ENCODE measurements at regions not wholly inside any gene's neighbourhood (a gene's known extent, or its start where the extent isn't known, plus 50 kb on each side); places are given as distances from the start of the nearest gene placed in this dataset.

- DNase-seq (ENCODE audit: low read depth in 2 of 2) = no peak
Observed at GRCh38 chr6:140068801-140069200, 694.4 kb upstream of the CITED2 start.

GRCh38 chr6:140064366-140064765 is 689.9 kb upstream of the CITED2 start:
- DNase-seq (ENCODE audit: low read depth in 2 of 2) = no peak

GRCh38 chr6:140063021-140063399 is 688.6 kb upstream of the CITED2 start:
- no peak for DNase-seq (ENCODE audit: low read depth in 2 of 2)

GRCh38 chr6:140062043-140063020 is 687.9 kb upstream of the CITED2 start:
- DNase-seq (ENCODE audit: low read depth in 2 of 2) = no peak

- no peak for DNase-seq (ENCODE audit: low read depth in 2 of 2)
Observed at GRCh38 chr6:140061110-140062042, 686.9 kb upstream of the CITED2 start.

GRCh38 chr6:140059947-140060346 is 685.5 kb upstream of the CITED2 start:
- DNase-seq (ENCODE audit: low read depth in 2 of 2) = no peak

GRCh38 chr6:140058863-140059262 is 684.4 kb upstream of the CITED2 start:
- DNase-seq (ENCODE audit: low read depth in 2 of 2) = no peak

GRCh38 chr6:140052736-140053729 is 678.6 kb upstream of the CITED2 start:
- DNase-seq (ENCODE audit: low read depth in 2 of 2) = no peak

GRCh38 chr6:140051521-140052512 is 677.4 kb upstream of the CITED2 start:
- no peak for DNase-seq (ENCODE audit: low read depth in 2 of 2)

- no peak for DNase-seq (ENCODE audit: low read depth in 2 of 2)
Observed at GRCh38 chr6:140050101-140050995, 675.9 kb upstream of the CITED2 start.

GRCh38 chr6:140049251-140049650 is 674.8 kb upstream of the CITED2 start:
- DNase-seq (ENCODE audit: low read depth in 2 of 2) = no peak

GRCh38 chr6:140048202-140048790 is 673.8 kb upstream of the CITED2 start:
- DNase-seq (ENCODE audit: low read depth in 2 of 2) = no peak

- DNase-seq (ENCODE audit: low read depth in 2 of 2) = no peak
Observed at GRCh38 chr6:140047321-140047720, 672.9 kb upstream of the CITED2 start.

GRCh38 chr6:140046016-140046632 is 671.7 kb upstream of the CITED2 start:
- no peak for DNase-seq (ENCODE audit: low read depth in 2 of 2)

- DNase-seq (ENCODE audit: low read depth in 2 of 2) = no peak
Observed at GRCh38 chr6:140045116-140045515, 670.7 kb upstream of the CITED2 start.

- DNase-seq (ENCODE audit: low read depth in 2 of 2) = no peak
Observed at GRCh38 chr6:140044626-140045025, 670.2 kb upstream of the CITED2 start.

- no peak for DNase-seq (ENCODE audit: low read depth in 2 of 2)
Observed at GRCh38 chr6:140043762-140044378, 669.4 kb upstream of the CITED2 start.

GRCh38 chr6:140043357-140043756 is 668.9 kb upstream of the CITED2 start:
- DNase-seq (ENCODE audit: low read depth in 2 of 2) = no peak

Measured in stimulated activated CD8-positive, alpha-beta memory T cell treated with anti-CD3 and anti-CD28 coated beads, Interleukin-7, amount 100 ng/mL, for 4 hours (primary cell).